ENCODE measurements at regions not wholly inside any gene's neighbourhood (a gene's known extent, or its start where the extent isn't known, plus 50 kb on each side); places are given as distances from the start of the nearest gene placed in this dataset.
"Not testable (repeated sequence)": the region's sequence is repeated elsewhere in the genome, so short reads cannot be mapped to it uniquely, and the experiment has no call there.

- H3K4me3 ChIP-seq (ENCODE audit: low read length) = no peak overlapping the region
- no peaks in the 10 kb centered on the region for H3K79me1 ChIP-seq (ENCODE audit: low read length)
- H2BK120ac ChIP-seq (ENCODE audit: low read depth, low read length) = no peak overlapping the region
- WGBS (ENCODE audit: extremely low coverage, insufficient coverage, low lambda C conversion rate) = no CpG with 5 or more reads among the region's 2 CpGs
- H2AK5ac ChIP-seq (ENCODE audit: low read length) = no peak overlapping the region
- H3K4me1 ChIP-seq (ENCODE audit: control insufficient read depth, low read depth, low read length) = peaks cover 10% of the 10 kb centered on the region
- H2BK15ac ChIP-seq (replicated peaks; ENCODE audit: low read depth) = no peak overlapping the region
- H3K4ac ChIP-seq (ENCODE audit: low read depth, low read length) = no peak overlapping the region
- H4K5ac ChIP-seq (ENCODE audit: low read length) = no peak overlapping the region
- H3K27ac ChIP-seq (ENCODE audit: low read depth, low read length) = no peak overlapping the region
- DNase-seq = no peak
- H3K9ac ChIP-seq (ENCODE audit: low read length) = no peak overlapping the region
- H2BK5ac ChIP-seq (ENCODE audit: low read length) = peak overlapping the region; percentile 3
- H3K79me2 ChIP-seq (ENCODE audit: control insufficient read depth, insufficient read depth, low read length) = no peaks in the 10 kb centered on the region
- H3K56ac ChIP-seq (ENCODE audit: low read length) = no peak overlapping the region
- H3K23ac ChIP-seq (ENCODE audit: low read length) = no peak overlapping the region
- H3K27me3 ChIP-seq (ENCODE audit: insufficient read depth, low read length, poor library complexity) = no peaks in the 10 kb centered on the region
- H3K36me3 ChIP-seq (ENCODE audit: control insufficient read depth, insufficient read depth, low read length) = no peaks in the 10 kb centered on the region
- no peak overlapping the region for H3K18ac ChIP-seq (ENCODE audit: low read length)
- no peak overlapping the region for H4K8ac ChIP-seq (ENCODE audit: low read depth, low read length)
- H3K4me2 ChIP-seq (ENCODE audit: low read length) = no peak overlapping the region
Measured at GRCh38 chr9:81790166-81790565, 100.8 kb upstream of the TLE1 start.

DNA sequence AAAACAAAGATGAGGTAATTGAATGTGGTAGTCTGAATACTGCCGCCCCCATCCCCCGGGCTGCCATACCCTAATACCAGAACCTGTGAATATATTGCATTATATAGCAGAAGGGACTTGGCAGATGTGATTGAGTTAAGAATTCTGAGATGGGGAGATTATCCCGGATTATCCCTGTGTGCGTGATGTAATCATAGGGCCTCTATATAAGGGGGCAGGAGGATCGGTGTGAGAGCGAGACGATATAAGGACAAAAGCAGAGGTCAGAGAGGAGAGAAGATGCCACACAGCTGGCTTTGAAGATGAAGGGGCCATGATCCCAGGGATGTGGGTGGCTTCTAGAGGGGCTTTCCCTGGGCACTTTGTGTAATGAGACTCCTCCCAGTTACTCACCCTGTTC, 101.7 kb upstream of the TLE1 start:
- H3K79me1 ChIP-seq (ENCODE audit: low read length) = no peaks in the 10 kb centered on the region
- no peak overlapping the region for H3K56ac ChIP-seq (ENCODE audit: low read length)
- no peak overlapping the region for H3K4me3 ChIP-seq (ENCODE audit: low read length)
- WGBS (ENCODE audit: extremely low coverage, insufficient coverage, low lambda C conversion rate) = no CpG with 5 or more reads among the region's 7 CpGs
- H3K79me2 ChIP-seq (ENCODE audit: control insufficient read depth, insufficient read depth, low read length) = no peaks in the 10 kb centered on the region
- H2AK5ac ChIP-seq (ENCODE audit: low read length) = no peak overlapping the region
- no peak overlapping the region for H3K4me2 ChIP-seq (ENCODE audit: low read length)
- H3K4me1 ChIP-seq (ENCODE audit: control insufficient read depth, low read depth, low read length) = peaks cover 10% of the 10 kb centered on the region
- no peak overlapping the region for H4K5ac ChIP-seq (ENCODE audit: low read length)
- H3K27ac ChIP-seq (ENCODE audit: low read depth, low read length) = no peak overlapping the region
- no peak overlapping the region for H3K23ac ChIP-seq (ENCODE audit: low read length)
- H3K27me3 ChIP-seq (ENCODE audit: insufficient read depth, low read length, poor library complexity) = no peaks in the 10 kb centered on the region
- H2BK5ac ChIP-seq (ENCODE audit: low read length) = no peak overlapping the region
- H4K8ac ChIP-seq (ENCODE audit: low read depth, low read length) = no peak overlapping the region
- H3K36me3 ChIP-seq (ENCODE audit: control insufficient read depth, insufficient read depth, low read length) = no peaks in the 10 kb centered on the region
- no peak overlapping the region for H3K9ac ChIP-seq (ENCODE audit: low read length)
- no peak overlapping the region for H3K4ac ChIP-seq (ENCODE audit: low read depth, low read length)
- no peak overlapping the region for H3K18ac ChIP-seq (ENCODE audit: low read length)
- H2BK120ac ChIP-seq (ENCODE audit: low read depth, low read length) = no peak overlapping the region
- no peak overlapping the region for H2BK15ac ChIP-seq (replicated peaks; ENCODE audit: low read depth)
- DNase-seq = peak; percentile 26

- no peak overlapping the region for H2AK5ac ChIP-seq (ENCODE audit: low read length)
- no peak overlapping the region for H3K56ac ChIP-seq (ENCODE audit: low read length)
- H3K27ac ChIP-seq (ENCODE audit: low read depth, low read length) = no peak overlapping the region
- no peaks in the 10 kb centered on the region for H3K36me3 ChIP-seq (ENCODE audit: control insufficient read depth, insufficient read depth, low read length)
- no peak overlapping the region for H2BK120ac ChIP-seq (ENCODE audit: low read depth, low read length)
- H3K79me2 ChIP-seq (ENCODE audit: control insufficient read depth, insufficient read depth, low read length) = no peaks in the 10 kb centered on the region
- DNase-seq = no peak
- H3K27me3 ChIP-seq (ENCODE audit: insufficient read depth, low read length, poor library complexity) = no peaks in the 10 kb centered on the region
- no peak overlapping the region for H4K8ac ChIP-seq (ENCODE audit: low read depth, low read length)
- H3K18ac ChIP-seq (ENCODE audit: low read length) = no peak overlapping the region
- H3K4ac ChIP-seq (ENCODE audit: low read depth, low read length) = no peak overlapping the region
- no peak overlapping the region for H4K5ac ChIP-seq (ENCODE audit: low read length)
- H2BK15ac ChIP-seq (replicated peaks; ENCODE audit: low read depth) = no peak overlapping the region
- WGBS (ENCODE audit: extremely low coverage, insufficient coverage, low lambda C conversion rate) = no CpG with 5 or more reads among the region's 3 CpGs
- H3K4me2 ChIP-seq (ENCODE audit: low read length) = no peak overlapping the region
- no peak overlapping the region for H3K9ac ChIP-seq (ENCODE audit: low read length)
- no peak overlapping the region for H3K23ac ChIP-seq (ENCODE audit: low read length)
- H2BK5ac ChIP-seq (ENCODE audit: low read length) = no peak overlapping the region
- no peaks in the 10 kb centered on the region for H3K4me1 ChIP-seq (ENCODE audit: control insufficient read depth, low read depth, low read length)
- H3K4me3 ChIP-seq (ENCODE audit: low read length) = no peak overlapping the region
- no peaks in the 10 kb centered on the region for H3K79me1 ChIP-seq (ENCODE audit: low read length)
Measured at GRCh38 chr9:81798606-81799005, 109.3 kb upstream of the TLE1 start.

GRCh38 chr9:81801190-81801589, 111.8 kb upstream of the TLE1 start:
- no peak overlapping the region for H4K5ac ChIP-seq (ENCODE audit: low read length)
- no peak overlapping the region for H3K4me3 ChIP-seq (ENCODE audit: low read length)
- no peaks in the 10 kb centered on the region for H3K4me1 ChIP-seq (ENCODE audit: control insufficient read depth, low read depth, low read length)
- no peak overlapping the region for H3K56ac ChIP-seq (ENCODE audit: low read length)
- H3K23ac ChIP-seq (ENCODE audit: low read length) = no peak overlapping the region
- WGBS (ENCODE audit: extremely low coverage, insufficient coverage, low lambda C conversion rate) = no CpG with 5 or more reads among the region's 3 CpGs
- DNase-seq = no peak
- H3K27me3 ChIP-seq (ENCODE audit: insufficient read depth, low read length, poor library complexity) = no peaks in the 10 kb centered on the region
- no peaks in the 10 kb centered on the region for H3K79me2 ChIP-seq (ENCODE audit: control insufficient read depth, insufficient read depth, low read length)
- H3K4ac ChIP-seq (ENCODE audit: low read depth, low read length) = no peak overlapping the region
- H3K9ac ChIP-seq (ENCODE audit: low read length) = no peak overlapping the region
- no peak overlapping the region for H2BK15ac ChIP-seq (replicated peaks; ENCODE audit: low read depth)
- no peak overlapping the region for H2BK5ac ChIP-seq (ENCODE audit: low read length)
- H3K4me2 ChIP-seq (ENCODE audit: low read length) = no peak overlapping the region
- no peak overlapping the region for H2AK5ac ChIP-seq (ENCODE audit: low read length)
- no peaks in the 10 kb centered on the region for H3K79me1 ChIP-seq (ENCODE audit: low read length)
- H3K18ac ChIP-seq (ENCODE audit: low read length) = no peak overlapping the region
- H3K36me3 ChIP-seq (ENCODE audit: control insufficient read depth, insufficient read depth, low read length) = no peaks in the 10 kb centered on the region
- no peak overlapping the region for H2BK120ac ChIP-seq (ENCODE audit: low read depth, low read length)
- no peak overlapping the region for H4K8ac ChIP-seq (ENCODE audit: low read depth, low read length)
- H3K27ac ChIP-seq (ENCODE audit: low read depth, low read length) = no peak overlapping the region

GRCh38 chr9:81804306-81804705, 115.0 kb upstream of the TLE1 start:
- no peak overlapping the region for H2BK120ac ChIP-seq (ENCODE audit: low read depth, low read length)

GRCh38 chr9:81811688-81812087, 116.5 kb upstream of the SPATA31D4 start:
- not testable (repeated sequence) for H3K79me1 ChIP-seq (ENCODE audit: low read length); H3K4ac ChIP-seq (ENCODE audit: low read depth, low read length); H3K27ac ChIP-seq (ENCODE audit: low read depth, low read length); H2AK5ac ChIP-seq (ENCODE audit: low read length); H3K27me3 ChIP-seq (ENCODE audit: insufficient read depth, low read length, poor library complexity); H3K4me3 ChIP-seq (ENCODE audit: low read length); H2BK5ac ChIP-seq (ENCODE audit: low read length); H2BK120ac ChIP-seq (ENCODE audit: low read depth, low read length); DNase-seq; H4K5ac ChIP-seq (ENCODE audit: low read length); H3K9ac ChIP-seq (ENCODE audit: low read length); H3K36me3 ChIP-seq (ENCODE audit: control insufficient read depth, insufficient read depth, low read length); H3K4me2 ChIP-seq (ENCODE audit: low read length); H3K4me1 ChIP-seq (ENCODE audit: control insufficient read depth, low read depth, low read length); H3K79me2 ChIP-seq (ENCODE audit: control insufficient read depth, insufficient read depth, low read length); H4K8ac ChIP-seq (ENCODE audit: low read depth, low read length); H2BK15ac ChIP-seq (replicated peaks; ENCODE audit: low read depth); H3K56ac ChIP-seq (ENCODE audit: low read length); H3K18ac ChIP-seq (ENCODE audit: low read length); H3K23ac ChIP-seq (ENCODE audit: low read length)
- WGBS (ENCODE audit: extremely low coverage, insufficient coverage, low lambda C conversion rate) = no CpG with 5 or more reads among the region's 3 CpGs

More at GRCh38 chr9:81804306-81804705, 115.0 kb upstream of the TLE1 start:
- no peaks in the 10 kb centered on the region for H3K4me1 ChIP-seq (ENCODE audit: control insufficient read depth, low read depth, low read length)
- H3K4me3 ChIP-seq (ENCODE audit: low read length) = no peak overlapping the region
- DNase-seq = no peak
- H3K4me2 ChIP-seq (ENCODE audit: low read length) = no peak overlapping the region
- H3K56ac ChIP-seq (ENCODE audit: low read length) = no peak overlapping the region
- no peak overlapping the region for H2BK5ac ChIP-seq (ENCODE audit: low read length)
- no peak overlapping the region for H3K23ac ChIP-seq (ENCODE audit: low read length)
- no peak overlapping the region for H2AK5ac ChIP-seq (ENCODE audit: low read length)
- no peak overlapping the region for H3K27ac ChIP-seq (ENCODE audit: low read depth, low read length)
- H3K79me1 ChIP-seq (ENCODE audit: low read length) = no peaks in the 10 kb centered on the region
- H3K18ac ChIP-seq (ENCODE audit: low read length) = no peak overlapping the region
- no peaks in the 10 kb centered on the region for H3K79me2 ChIP-seq (ENCODE audit: control insufficient read depth, insufficient read depth, low read length)
- H4K8ac ChIP-seq (ENCODE audit: low read depth, low read length) = no peak overlapping the region
- WGBS (ENCODE audit: extremely low coverage, insufficient coverage, low lambda C conversion rate) = no CpG with 5 or more reads among the region's 5 CpGs
- H3K9ac ChIP-seq (ENCODE audit: low read length) = no peak overlapping the region
- H4K5ac ChIP-seq (ENCODE audit: low read length) = no peak overlapping the region
- no peaks in the 10 kb centered on the region for H3K27me3 ChIP-seq (ENCODE audit: insufficient read depth, low read length, poor library complexity)
- H3K4ac ChIP-seq (ENCODE audit: low read depth, low read length) = no peak overlapping the region
- no peaks in the 10 kb centered on the region for H3K36me3 ChIP-seq (ENCODE audit: control insufficient read depth, insufficient read depth, low read length)
- H2BK15ac ChIP-seq (replicated peaks; ENCODE audit: low read depth) = no peak overlapping the region

Data from mesendoderm (in vitro differentiated cells).